HG02938 (cell line): ENCODE measurements at regions not wholly inside any gene's neighbourhood (a gene's known extent, or its start where the extent isn't known, plus 50 kb on each side); places are given as distances from the start of the nearest gene placed in this dataset.

Source experiments
- ATAC-seq: cut with Tn5 transposase; IDR thresholded peaks from one replicate; pipeline ENCODE4 v1.9.1; 2021; ENCODE audit warnings: mild to moderate bottlenecking, moderate library complexity; ENCODE audit not compliant: unreplicated experiment

DNA sequence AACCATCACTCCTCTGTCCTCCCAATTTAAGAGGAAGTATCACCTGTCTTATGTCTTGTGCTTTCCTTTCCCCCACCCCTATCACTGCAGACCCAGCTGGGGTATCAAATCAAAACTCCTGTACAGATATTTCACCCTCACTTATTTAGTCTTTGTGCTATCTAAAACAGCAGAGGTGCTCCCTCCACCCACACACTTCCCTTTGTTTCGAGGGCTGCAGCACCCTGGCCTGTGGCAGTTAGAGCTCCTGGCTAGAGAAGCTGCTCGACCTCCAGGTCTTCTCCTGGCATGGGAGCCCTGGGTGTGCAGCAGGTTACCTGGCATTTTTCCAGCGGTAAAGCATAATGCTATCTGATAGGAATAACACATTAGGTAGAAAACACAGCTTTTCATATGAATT, 181.4 kb upstream of the BCL6 start:
- no peak for ATAC-seq

DNA sequence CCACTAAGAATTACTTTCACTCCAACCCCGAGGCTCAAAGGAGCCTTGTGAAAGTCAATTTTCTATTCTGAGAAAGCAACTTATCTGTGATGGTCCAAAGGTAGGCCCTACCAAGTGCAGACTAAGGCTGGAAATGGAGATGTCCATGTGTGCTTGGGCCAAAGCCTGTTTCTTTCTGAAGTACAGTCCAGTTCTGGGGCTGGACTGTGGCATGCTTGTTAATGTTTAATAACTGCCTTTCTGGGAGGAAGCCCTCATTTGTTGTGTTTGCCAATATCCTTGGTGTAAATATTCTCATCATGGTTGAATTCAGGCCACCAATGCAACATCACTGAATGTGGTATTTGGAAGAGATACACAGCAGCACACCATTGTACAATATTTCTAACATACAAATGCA, 182.3 kb upstream of the BCL6 start:
- ATAC-seq: no peak

DNA sequence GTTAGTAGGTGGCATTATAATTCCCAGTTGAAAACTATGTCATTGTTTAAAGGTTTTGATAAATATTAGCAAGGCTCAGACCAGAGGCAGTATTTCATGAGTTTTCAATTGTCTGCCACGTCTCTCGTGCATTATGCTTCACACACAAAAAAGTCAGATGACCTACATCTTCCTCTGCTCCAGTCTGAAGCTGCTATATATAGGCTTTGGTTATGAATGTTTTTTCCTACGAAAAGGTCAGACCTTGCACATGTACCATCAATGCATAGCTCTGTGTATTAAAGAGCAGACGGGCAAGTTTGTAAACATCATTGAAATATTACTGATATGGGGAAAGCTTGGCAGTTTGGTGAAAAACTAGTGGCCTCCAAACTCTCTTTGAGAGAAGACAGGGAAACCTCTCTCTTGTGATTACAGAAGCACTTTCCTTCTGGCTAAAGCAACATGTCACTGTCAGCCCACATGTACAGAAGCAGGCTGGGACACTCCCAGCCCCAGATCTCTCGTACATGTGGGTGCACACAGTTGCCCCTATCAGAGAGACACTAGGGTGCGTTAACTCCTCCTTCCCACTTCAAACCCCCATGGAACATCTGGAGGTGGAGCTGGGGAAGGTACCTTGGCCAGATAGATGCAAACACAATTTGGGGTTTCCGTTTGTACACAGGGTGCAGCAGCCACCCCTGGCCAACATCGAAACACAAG, 184.0 kb upstream of the BCL6 start:
- ATAC-seq: no peak

GRCh38 chr3:187930021-187930420, 184.8 kb upstream of the BCL6 start:
- ATAC-seq: no peak

- ATAC-seq: no peak
Measured at GRCh38 chr3:187931101-187931500, 185.8 kb upstream of the BCL6 start.

GRCh38 chr3:187931770-187932278, 186.6 kb upstream of the BCL6 start:
- no peak for ATAC-seq

DNA sequence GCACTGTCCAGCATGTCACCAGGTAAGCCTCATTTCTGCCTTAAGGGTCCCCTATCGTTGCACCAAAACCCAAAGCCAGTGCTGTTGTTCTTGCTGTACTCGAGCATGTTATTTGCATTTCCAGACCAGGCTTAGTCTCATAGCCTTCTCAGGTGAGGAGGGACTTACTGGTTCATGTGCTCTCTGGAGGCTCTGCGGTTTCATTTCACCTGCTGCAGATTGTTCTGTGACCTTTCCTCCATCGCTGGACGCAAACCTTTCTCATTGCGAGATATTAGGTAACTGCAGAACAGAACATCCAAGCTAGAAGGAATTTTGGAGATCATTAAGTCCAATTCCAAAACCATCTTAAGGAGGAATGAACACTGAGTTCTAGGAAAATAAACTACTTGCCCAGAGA, 187.3 kb upstream of the BCL6 start:
- no peak for ATAC-seq

DNA sequence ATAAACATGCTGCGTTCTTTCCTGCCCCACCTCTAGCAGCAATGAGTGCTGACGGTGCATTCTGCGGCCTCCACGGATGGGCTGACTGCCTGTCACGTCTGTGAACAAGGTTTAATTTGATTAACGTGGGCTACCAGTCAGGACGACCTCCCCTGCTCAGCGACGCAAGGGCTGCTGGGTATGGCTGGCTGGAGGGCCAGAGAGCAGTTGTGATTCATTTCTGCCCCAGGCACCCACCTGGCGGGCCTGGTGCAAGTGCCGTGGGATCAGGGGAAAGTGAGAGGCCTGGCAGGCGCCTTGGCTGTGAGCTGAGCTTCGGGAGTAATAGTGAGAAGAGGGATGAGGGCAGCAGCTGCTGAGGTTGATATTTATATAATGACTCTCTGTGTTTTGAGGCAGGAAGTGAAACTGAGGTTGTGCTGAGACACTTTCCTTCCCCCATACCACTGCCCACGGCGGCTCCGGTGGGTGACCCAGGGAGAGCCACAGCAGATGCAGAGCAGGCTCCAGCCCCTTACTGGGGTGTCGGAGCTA, 190.4 kb upstream of the BCL6 start:
- ATAC-seq: peak; percentile 99

DNA sequence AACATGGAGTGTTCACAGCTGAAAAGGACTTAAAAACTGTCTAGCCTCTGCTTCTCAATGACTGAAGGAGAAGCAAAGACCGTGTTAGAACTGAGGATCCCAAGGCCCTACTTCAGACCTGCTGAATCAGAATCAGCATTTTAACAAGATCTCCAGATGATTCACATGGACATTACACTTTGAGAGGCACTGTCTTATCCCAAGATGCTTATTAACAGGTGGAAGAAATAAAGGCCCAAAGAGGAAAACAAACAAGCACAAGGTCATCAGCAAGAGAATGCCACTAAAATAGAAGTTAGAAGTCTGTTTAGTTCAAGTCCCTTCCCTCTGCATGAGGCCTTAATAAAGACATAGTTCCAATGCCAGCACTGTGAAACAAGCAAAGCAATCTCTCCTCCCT, 191.4 kb upstream of the BCL6 start:
- no peak for ATAC-seq

GRCh38 chr3:187939891-187940290, 194.6 kb upstream of the BCL6 start:
- no peak for ATAC-seq

DNA sequence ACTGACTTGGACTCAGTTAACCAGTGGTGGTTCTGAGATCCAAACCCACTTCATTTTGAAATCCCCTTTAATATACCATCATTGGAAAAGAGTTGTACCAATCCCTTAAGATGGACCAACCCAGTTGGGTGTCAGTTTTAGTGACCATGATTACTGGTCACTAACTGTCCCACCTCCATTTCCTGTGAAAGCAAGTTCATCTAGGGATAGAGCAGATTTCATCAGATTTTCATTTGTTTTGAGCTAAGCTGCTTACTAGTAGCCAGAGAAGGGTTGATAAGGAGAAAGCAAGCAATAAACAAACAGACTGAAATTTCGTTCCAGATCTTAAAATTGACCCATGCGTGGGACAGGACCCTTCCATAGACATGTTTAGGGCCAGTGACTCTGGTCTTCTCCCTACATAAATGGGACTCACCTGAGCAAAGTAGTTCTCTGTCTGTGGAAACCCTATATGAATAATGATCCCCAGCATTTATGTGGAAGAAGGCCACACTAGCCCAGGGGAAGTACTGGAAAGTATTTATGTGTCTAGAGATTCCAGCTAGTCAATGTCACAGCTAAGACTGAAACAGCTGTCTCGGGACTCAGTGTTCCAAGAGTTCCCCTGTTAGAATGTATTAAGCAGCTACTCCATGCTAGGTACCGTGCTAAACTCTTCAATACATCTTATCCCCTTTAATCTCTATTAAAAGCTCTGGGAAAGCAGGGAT, 196.0 kb upstream of the BCL6 start:
- ATAC-seq: no peak

- no peak for ATAC-seq
Measured at GRCh38 chr3:187941848-187942194, 196.6 kb upstream of the BCL6 start.

- no peak for ATAC-seq
Measured at GRCh38 chr3:187942658-187943241, 197.5 kb upstream of the BCL6 start.

GRCh38 chr3:187943677-187944389, 198.6 kb upstream of the BCL6 start:
- no peak for ATAC-seq

DNA sequence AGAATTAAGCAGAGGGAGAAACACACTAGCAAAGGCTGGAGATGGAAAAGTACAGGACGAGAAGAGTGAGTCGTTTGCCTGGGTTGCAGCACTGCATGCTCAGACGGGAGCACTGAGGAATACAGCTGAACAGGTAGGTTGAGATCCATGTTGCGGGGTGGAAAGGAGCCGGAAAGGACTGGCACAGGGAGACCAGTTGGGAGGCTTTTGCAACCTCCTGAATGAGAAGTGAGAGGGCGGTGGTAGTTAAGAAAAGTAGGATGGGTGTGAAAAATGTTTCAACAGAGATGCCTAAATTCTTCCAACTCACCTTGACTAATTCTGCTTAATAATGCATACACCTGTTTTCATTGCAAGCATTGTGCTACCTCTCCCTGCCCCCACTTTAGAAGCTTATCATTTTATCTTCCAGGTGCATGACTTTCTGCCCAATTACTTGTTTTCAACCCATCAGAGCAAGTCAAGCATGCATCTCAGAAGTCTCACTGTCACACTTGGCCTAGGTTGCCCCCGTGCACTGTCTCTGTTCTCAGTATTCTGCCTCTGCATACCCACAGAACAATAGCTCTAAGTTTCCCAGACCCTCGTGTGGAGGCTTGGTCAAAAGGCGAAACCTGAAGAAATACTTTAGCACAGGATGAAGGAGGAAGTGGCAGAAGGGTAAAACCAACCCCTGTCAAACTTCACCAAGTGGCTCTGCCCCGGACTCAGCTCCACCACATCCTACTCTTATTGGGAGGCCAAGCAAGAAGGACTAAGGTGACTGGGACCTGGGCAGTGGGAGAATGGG, 199.3 kb upstream of the BCL6 start:
- ATAC-seq: no peak

- no peak for ATAC-seq
Measured at GRCh38 chr3:187945374-187945773, 200.1 kb upstream of the BCL6 start.

- ATAC-seq: no peak
Measured at GRCh38 chr3:187946163-187946691, 201.0 kb upstream of the BCL6 start.

- ATAC-seq: no peak
Measured at GRCh38 chr3:187946981-187947380, 201.7 kb upstream of the BCL6 start.

GRCh38 chr3:187947927-187948682, 202.8 kb upstream of the BCL6 start:
- no peak for ATAC-seq
